Mammary epithelial cell (primary cell): ENCODE measurements at regions not wholly inside any gene's neighbourhood (a gene's known extent, or its start where the extent isn't known, plus 50 kb on each side); places are given as distances from the start of the nearest gene placed in this dataset.

Experiments used
- EZH2 ChIP-seq: IDR thresholded peaks from 2 replicates; pipeline ENCODE4 v1.6.1; 2012; ENCODE audit warnings: low read length, inconsistent platforms, borderline replicate concordance
- TF ChIP-seq, protein P1 (sequence below), 2 donors: IDR thresholded peaks in 1 of 2; conservative IDR thresholded peaks in 1 of 2; 2 replicates each; pipeline ENCODE4 v1.5.1; 2011 to 2012; ENCODE audit warnings: inconsistent platforms in 2 of 2, low read length in 2 of 2, mild to moderate bottlenecking in 2 of 2, control low read depth in 1 of 2, low read depth in 1 of 2; ENCODE audit not compliant: insufficient read depth in 1 of 2; ENCODE audit errors: extremely low read depth in 1 of 2

- no peak for TF ChIP-seq EZH2
- TF ChIP-seq, protein P1, sequence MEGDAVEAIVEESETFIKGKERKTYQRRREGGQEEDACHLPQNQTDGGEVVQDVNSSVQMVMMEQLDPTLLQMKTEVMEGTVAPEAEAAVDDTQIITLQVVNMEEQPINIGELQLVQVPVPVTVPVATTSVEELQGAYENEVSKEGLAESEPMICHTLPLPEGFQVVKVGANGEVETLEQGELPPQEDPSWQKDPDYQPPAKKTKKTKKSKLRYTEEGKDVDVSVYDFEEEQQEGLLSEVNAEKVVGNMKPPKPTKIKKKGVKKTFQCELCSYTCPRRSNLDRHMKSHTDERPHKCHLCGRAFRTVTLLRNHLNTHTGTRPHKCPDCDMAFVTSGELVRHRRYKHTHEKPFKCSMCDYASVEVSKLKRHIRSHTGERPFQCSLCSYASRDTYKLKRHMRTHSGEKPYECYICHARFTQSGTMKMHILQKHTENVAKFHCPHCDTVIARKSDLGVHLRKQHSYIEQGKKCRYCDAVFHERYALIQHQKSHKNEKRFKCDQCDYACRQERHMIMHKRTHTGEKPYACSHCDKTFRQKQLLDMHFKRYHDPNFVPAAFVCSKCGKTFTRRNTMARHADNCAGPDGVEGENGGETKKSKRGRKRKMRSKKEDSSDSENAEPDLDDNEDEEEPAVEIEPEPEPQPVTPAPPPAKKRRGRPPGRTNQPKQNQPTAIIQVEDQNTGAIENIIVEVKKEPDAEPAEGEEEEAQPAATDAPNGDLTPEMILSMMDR (conservative IDR thresholded peaks at IDR 0.05 in 1 of 2, IDR thresholded peaks at IDR 0.05 in 1 of 2; ENCODE audit: extremely low read depth in 1 of 2, insufficient read depth in 1 of 2, low read depth in 1 of 2, low read length in 2 of 2): no peak
These were observed 161.6 kb upstream of the CD180 start for GRCh38 chr5:67358186-67358585.
